HG02885 (cell line): ENCODE measurements at regions not wholly inside any gene's neighbourhood (a gene's known extent, or its start where the extent isn't known, plus 50 kb on each side); places are given as distances from the start of the nearest gene placed in this dataset.
"Not testable (repeated sequence)": the region's sequence is repeated elsewhere in the genome, so short reads cannot be mapped to it uniquely, and the experiment has no call there.

Experiments
- ATAC-seq: cut with Tn5 transposase; IDR thresholded peaks from one replicate; pipeline ENCODE4 v1.9.1; 2021; ENCODE audit warnings: mild to moderate bottlenecking; ENCODE audit not compliant: unreplicated experiment, poor library complexity

DNA sequence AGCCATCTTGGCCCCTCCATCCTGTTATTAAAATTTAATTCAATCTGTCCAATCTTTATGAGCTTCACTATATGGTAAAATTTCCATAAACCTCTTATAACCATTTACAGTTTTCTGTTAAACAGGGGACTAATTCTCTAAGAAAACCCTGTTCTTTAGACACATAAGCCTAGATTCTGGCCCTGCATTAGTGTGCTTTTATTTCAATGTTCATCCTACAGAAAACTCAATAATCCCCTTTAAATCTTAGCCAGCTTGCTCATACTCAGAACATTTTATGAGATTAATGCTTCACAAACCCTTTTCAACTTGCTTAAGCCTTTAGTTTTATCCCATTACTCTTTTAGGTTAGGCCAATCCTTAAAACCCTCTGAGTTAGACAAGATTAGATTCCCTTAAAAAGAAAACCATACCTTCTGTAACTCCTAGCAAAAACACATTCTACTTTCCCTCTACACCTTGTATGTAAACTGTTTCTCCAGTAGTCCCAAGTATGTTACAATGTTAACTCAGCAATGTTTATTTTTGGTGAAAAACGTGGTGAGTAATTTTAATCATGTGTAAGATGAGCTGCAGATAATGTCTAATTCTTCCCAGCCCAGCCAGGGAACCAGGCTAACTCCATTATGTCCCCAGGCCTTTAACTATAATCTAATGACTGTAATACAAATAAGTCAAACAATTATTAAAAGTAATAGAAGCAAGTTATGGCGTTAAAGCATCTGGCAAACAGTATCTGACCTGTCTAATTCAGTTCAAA lies 1953.4 kb upstream of the LRRTM1 start:
- no peak for ATAC-seq

DNA sequence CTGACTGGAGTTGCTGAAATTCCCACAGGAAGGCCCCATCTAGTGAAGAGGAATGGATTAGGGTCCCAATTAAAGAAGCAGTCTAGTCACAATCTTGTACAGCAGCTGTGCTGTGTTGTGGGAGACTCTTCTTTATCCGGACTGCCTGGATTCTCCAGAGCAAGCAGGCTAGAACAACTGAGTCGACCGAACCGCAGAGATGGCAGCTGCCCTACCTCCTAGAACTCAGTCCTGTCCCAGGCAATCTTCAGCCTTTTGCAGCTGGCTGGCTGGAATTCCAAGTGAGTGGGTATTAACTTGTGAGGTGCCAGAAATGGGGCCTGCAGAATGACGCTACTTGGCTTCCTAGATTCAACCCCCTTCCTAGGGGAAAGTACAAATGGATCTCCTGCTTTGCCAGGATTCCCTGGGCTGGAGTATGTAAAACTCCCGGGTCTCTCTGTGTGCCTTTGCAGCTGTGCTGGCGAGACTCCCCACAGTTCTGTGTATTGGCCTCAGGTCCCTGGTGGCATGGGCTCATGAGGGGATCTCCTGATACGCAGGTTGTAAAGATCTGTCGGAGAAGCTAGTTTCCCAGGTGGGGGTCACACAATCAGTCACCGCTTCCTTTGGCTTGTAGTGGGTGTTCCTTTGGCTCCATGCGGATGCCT lies 1952.6 kb upstream of the LRRTM1 start:
- ATAC-seq, result no peak

DNA sequence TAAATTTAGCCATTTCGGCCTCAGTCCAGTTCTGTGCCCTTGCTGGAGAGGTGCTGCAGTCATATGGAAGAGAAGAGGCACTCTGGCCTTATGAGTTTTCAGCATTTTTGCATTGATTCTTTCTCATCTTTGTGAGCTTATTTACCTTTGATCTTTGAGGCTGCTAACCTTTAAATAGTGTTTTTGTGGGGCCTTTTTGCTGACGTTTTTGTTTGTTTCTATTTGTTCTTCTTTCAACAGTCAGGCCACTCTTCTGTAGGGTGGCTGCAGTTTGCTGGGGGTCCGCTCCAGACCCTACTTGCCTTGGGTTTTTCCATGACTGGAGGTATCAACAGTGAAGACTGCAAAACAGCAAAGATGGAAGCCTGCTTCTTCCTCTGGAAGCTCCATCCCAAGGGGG lies 1951.7 kb upstream of the LRRTM1 start:
- ATAC-seq, result no peak

DNA sequence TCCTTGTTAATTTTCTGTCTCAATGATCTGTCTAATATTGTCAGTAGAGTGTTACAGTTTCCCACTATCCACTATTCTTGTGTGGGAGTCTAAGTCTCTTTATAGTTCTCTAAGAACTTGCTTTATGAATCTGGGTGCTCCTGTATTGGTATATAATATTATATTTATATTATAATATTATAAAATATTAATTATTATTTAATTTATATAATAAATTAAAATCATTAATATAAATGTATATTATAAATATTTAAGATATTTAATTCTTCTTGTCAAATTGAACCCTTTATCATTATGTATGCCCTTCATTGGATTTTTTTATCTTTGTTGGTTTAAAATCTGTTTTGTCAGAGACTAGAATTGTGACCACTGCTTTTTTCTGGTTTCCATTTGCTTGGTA lies 1950.2 kb upstream of the LRRTM1 start:
- no peak for ATAC-seq

DNA sequence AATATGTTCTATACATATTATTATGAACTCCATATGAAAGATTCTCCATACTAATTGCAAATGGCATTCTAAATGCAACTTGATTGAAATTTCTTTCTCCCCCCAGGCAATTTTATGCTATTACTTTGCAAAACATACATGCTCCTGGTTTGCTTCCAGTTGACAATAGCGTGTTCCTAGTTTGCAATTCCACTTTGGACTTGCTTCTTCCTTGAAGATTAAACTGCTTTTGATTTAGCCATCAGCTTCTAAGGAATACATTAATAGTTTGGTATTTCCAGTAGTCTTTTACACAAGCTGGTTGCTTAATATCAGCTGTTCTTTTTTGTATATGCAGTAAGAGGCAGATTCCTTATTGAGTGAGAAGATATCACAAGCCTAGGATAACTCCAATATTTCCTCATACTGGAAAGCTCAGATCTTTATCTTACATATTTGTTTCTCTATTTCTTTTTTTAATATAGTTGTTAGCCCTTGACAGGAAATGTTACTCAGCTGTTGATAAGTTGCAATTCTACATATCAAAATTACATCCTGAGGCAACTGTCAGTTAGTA lies 1941.7 kb upstream of the LRRTM1 start:
- no peak for ATAC-seq

DNA sequence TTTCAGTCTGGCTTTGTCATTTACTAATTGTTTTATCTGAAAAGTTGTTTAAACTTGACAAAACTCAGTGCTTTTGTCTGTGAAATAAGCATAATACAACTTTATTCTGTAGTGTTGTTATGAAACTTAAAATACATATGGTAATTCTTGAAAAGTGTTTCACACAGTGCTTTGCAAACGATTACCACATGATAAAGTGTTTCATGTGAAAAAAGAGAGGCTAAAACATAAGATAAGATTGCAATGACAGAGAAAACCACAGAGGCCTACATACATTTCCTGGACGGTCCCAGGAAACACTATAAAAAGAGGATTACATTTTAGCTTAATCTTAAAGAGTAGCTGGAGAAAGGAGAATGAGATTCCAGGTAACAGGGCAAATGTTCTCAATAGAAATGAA lies 1934.6 kb upstream of the LRRTM1 start:
- no peak for ATAC-seq

DNA sequence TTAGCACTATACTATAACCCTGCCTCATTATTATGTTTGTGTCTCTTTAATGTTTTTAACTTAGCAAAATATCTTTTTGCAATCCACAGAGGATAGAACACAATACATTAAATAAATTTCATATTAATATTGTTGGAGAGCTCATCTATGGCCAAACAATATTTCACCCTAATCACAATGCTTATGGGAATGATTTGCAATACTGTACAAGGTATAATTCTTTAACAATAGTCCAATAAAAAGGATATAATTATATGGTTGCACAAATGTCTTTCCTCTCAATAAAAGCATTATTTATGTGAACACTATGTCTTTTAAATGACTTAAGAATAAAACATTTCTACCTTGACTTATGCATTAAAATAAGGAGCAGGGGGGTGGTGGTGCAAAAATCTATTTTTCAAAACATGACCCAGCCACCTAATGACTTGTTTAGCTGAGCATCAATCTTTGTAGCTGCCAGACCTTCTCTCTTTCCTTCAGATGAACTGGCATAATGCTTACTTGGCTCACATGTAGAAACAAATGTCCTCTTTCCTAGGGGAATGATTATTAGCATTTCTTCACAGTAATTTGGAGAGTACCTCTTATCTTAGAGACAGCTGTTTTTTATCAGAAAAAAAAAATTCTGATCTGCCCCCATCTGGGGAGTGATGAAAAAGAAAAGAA lies 1933.6 kb upstream of the LRRTM1 start:
- ATAC-seq, result no peak

DNA sequence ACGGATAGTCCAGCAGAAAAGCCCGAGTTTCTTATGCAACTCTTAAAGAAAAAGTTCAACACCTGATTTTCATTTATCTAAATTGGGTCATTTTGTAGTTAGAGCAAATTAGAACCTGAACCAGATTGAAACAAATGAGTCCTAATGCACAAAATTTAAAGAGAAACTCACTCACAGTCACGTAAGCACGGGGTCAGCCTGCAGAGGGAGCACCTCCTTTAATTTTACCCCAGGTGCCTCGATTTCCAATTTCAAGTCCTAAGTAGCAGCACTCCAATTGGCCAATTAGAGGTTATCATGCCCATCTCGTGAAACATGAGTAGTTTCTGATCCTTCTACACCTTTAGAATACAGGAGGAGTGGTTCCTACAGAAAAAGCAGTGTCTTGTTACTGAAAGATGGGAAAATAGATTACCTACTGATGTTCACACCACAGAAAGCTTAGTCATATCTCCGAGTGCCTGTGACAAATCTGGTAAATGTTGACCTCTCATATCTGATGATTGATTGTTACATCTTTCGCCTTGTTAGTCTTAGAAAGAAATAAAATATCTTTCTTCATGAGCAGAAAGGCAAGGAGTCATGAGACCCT lies 1929.8 kb upstream of the LRRTM1 start:
- no peak for ATAC-seq

DNA sequence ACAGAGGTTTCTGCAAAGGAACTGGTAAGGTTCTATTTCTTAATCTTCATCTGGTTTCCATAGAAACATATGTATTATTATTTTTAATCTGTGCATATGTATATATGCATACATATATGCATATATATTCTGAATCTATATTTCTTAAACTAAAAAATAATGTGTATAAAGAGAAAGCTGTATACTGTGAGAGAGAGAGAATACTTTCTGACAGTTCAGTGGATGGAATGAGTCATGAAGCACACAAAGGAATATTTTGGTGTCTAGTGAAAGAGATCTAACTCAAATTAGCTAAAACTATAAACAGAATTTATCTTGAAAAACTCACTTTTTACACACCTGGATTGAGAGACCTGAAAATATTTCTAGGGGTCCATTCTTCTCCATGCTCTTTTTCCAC lies 1929.3 kb upstream of the LRRTM1 start:
- no peak for ATAC-seq

DNA sequence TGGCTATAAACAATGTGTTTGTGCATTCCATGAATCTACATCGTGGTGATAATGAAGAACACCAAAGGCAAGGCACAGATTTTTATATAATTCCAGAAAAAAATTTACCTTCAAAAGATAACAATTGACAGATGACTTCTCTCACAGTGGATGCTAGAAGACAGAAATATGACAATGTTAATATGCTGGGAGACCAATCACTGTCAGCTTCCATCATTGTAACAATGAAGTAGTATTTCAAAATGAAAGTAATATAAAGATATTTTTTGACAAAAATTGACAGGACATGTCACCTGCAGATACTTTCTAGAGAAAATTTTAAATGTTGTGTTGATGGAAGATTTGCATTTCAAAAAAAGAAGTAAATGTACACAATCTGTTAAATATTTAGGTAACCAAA lies 1925.9 kb upstream of the LRRTM1 start:
- no peak for ATAC-seq

DNA sequence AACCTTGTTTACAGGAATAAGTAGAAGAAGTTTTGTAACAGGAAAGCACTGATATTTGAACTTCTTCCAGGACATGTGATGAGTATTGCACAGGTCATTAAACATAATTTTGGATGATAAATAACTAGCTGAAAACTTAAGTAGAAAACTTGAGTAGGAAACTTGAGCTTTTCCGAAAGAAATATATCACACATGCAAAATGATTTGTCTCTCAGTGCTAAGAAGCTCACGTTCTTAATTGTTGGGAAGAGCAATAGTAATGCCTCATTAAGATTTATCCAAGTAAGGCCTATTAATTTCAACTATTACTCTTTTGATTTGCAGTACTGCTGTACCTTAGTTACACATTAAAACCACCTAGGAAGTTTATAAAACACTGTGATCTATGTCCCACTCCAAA lies 1921.9 kb upstream of the LRRTM1 start:
- no peak for ATAC-seq

DNA sequence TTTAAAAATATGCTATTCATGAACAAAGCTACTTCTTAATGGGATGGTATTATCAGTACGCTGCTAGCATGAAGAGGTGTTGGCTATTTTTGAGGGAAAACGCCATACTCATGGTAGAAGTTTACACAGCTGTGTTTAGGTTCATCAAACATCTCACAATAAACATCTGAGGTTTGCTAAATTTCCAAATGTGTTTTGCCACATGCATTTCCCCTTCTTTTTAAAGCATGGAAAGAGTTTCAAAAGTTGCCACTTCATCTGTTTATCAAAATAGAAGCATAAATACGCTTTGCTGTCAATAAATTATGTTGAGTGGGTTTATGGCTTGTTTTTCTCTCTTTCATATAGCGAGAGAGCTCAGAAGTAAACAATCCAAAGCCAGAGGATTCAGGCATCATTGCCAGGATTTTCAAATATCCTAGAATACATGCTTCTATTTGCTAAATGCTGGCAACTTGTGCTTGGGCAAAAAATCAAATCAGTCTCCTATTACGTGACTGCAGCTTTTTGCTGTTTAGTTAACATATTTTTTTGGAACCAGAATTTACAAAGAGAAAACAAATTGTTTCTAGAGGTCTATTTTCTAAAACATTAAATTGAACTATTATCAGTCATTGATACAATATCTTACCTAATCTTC lies 1919.9 kb upstream of the LRRTM1 start:
- no peak for ATAC-seq

DNA sequence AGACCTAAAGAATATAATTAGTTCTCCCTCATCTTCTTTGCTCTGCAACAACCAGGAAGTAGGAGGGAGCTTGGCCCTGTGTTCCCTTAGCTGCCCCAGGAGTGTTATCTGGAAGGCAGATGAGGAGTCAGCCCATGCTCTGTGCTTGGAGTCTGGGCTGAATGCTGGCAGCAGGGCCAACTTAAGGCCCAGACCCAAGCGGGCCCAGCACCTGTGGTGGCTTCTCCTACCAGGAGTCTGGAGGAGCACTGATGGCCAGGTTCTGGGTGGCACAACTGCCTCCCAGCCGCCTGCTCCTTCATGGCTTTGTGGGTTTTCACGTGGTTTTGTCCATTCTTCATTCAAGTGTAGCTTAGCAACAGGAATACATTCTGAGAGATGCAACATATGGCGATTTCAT lies 1910.7 kb upstream of the LRRTM1 start:
- ATAC-seq, result no peak

DNA sequence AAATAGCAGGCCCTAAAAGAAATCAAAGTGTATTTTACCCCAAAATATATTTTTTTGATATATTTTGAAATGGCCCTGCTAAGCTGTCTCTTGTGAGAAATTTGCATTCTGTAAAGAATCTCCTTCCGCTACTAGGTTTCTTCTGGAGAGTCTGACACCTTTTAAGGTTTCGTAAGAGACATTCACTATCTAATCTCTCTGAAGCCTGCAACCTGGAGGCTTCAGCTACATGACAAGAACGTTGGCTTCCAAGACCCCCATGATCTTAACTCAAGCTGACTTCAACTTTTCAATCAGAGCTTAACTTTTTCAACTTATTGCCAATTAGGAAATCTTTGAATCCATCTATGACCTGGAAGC lies 1894.9 kb upstream of the LRRTM1 start:
- no peak for ATAC-seq

DNA sequence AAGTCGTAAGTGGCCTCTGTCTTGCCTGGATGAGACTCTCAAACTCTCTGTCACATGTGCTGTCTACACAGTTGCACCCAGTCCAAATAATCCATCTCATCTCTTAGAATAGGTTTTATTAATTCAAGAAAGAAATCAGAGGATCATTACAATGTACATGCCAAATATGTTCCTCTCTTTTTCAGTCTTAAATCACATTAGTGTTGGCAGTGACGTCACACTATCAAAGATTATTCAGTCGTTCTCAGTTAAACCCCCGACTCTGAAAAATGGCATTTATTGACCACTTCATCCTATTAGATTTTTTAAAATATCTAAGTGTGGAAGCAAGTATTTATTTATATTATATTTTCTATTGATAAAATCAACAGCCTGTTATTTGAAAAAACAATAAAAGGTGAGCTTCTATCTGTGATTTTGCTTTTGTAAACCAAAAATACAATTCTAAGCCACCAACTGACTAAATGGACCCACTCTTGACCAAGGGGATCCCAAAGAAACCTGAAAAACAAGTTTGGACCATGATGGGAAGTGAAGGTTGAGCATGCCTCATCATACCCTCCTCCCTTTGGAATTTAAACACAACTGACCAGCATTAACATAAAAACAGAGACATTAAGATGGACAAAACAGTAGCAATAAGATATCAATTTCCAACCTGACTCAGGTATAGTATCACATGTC lies 1894.4 kb upstream of the LRRTM1 start:
- no peak for ATAC-seq

DNA sequence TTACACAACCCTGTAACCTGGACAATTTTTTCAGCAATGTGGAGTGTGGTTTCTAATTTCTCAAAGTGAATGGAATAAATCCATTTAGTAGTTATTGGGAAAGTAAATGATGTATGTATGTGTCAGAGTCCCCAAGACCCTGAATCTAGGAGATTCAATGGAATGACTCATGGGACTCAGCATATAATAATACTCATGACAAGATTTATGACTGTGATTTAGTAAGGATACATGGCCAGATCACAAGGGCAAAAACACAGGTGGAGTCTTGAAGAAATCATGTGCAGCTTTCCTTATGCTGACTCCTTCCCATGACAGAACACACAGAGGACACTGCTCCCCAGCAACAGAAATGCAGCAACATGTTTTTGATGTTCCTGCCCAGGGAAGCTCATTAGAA lies 1877.7 kb upstream of the LRRTM1 start:
- ATAC-seq, result no peak

DNA sequence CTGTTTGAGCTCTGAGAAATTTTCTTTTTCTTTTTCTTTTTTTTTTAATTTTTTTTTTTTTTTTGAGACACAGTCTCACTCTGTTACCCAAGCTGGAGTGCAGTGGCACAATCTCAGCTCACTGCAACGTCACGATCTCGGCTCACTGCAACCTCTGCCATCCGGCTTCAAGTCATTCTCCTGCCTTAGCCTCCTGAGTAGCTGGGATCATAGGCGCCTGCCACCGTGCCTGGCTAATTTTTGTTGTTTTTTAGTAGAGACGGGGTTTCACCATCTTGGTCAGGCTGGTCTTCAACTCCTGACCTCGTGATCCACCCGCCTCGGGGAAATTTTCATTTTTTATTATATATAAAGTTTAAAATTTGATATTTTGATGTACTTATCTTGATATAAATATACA lies 1870.7 kb upstream of the LRRTM1 start:
- ATAC-seq, result not testable (repeated sequence)

DNA sequence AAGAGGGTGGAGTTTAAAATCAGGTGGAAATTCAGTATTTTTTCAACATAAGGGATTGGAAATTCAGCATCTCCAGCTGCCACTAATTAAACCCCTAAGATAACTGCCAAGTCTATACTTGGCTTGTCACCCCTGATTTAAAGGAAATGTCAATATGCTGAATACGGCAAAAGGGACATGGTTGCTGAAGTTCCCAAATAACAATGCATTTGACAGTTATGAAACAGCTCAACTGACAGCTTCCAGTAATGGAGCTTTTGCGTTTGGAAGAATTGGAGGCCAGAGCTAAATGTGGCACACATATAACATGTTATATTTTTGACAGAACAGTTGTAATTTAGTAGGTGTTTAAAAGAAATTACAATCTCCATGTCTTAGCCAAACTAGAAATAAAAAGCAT lies 1867.9 kb upstream of the LRRTM1 start:
- ATAC-seq, result no peak

DNA sequence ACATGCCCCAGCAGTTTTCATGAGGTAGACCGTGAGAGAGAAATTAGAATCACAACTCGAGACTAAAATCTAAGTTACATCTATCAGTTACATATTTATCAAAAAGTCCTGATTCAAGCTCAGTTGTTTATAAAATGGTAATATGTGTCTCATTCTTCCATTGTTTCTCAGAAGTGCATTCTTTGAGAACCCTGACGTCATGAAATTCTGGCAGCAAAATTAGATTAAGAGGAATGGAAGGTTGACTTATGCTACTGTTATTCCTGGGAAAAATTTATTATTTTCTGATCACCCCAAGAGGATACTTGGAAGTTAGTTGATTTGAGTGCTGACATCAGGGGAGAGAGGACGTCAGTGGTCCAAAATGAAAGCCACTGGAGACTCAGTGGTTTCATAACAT lies 1864.8 kb upstream of the LRRTM1 start:
- ATAC-seq, result no peak

DNA sequence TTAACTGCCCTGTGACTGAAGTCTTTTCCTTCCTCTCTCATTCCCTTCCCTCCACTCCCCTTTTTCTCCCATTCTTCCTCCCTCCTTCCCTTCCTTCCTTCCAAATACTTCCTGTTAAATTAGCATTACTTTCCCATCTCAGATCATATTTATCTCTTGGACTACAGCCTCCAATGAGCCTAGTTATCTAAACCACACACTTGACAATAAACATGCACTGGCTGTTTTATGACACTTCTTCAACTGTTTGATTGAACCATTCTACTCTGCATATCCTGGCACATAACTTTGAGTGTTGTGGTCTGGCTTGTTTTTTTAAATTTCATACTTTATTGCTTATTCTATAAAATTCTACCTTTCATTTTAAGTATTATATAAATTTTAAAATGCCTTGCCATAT lies 1860.8 kb upstream of the LRRTM1 start:
- no peak for ATAC-seq
